NCI-H774 (cell line): ENCODE measurements at regions not wholly inside any gene's neighbourhood (a gene's known extent, or its start where the extent isn't known, plus 50 kb on each side); places are given as distances from the start of the nearest gene placed in this dataset.
"Not testable (repeated sequence)": the region's sequence is repeated elsewhere in the genome, so short reads cannot be mapped to it uniquely, and the experiment has no call there.

ENCODE experiments used
- DNase-seq: peaks from one replicate; lab custom pipeline; 2025; lab: John Stamatoyannopoulos, UW

DNA sequence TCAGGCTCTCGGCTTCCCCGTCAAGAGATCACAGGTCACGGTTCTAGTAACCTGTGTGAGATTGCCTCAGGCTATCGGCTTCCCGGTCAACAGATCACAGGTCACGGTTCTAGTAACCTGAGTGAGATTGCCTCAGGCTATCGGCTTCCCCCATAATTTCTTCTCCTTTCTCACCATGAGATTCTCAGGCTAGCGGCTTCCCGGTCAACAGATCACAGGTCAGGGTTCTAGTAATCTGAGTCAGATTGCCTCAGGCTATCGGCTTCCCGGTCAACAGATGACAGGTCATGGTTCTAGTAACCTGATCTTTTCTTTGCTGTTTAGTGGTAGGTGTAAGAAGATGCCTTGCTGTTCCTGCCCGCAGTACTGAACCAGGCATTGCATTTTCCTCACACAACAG, 418.2 kb upstream of the ZNF717 start:
- DNase-seq = no peak

- DNase-seq = no peak
These were observed 421.0 kb upstream of the ZNF717 start for GRCh38 chr3:76206346-76206745.

GRCh38 chr3:76212679-76213078, 427.3 kb upstream of the ZNF717 start:
- no peak for DNase-seq

DNA sequence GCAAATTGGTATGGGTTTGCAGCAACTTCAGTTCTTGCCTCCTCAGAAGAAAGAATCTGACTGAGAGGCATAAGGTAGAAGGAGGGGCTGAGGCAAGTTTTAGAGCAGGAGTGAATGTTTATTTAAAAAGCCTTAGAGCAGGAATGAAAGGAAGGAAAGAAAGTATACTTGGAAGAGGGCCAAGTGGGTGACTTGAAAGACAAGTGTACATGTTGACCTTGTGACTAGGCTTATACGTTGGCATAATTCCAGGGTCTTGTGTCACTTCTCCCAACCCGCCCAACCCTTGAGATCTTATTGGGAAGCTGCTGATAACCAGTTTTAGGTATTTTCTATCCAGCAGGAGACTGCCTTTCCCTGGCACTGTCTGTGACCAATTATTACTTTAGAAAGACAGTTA, 436.9 kb upstream of the ZNF717 start:
- no peak for DNase-seq

GRCh38 chr3:76231258-76231657, 445.9 kb upstream of the ZNF717 start:
- DNase-seq = no peak

GRCh38 chr3:76242886-76243753, 457.8 kb upstream of the ZNF717 start:
- DNase-seq = no peak

GRCh38 chr3:76245073-76245472, 459.7 kb upstream of the ZNF717 start:
- no peak for DNase-seq

- DNase-seq = no peak
These were observed 460.3 kb upstream of the ZNF717 start for GRCh38 chr3:76245622-76246021.

- DNase-seq = no peak
These were observed 479.1 kb upstream of the ZNF717 start for GRCh38 chr3:76264496-76264895.

GRCh38 chr3:76264911-76265310, 479.6 kb upstream of the ZNF717 start:
- DNase-seq = no peak

DNA sequence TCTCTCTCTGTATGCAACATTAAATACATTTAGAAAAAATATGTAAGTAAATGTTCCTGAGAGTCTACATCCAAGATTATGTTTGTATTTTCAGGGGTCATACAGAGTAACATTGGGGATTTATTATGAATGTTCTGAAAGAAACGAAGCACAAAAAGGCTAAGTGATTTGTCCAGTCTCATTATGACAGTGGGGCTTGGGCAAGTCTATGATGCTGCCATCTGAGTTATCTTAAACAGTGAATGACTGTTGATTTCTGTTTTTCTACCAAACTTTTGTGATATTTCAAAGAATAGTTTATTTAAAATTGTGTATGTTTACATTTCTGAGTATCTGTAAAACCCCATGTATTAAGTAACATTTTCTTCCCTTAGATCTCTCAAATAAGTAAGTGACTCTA, 481.2 kb upstream of the ZNF717 start:
- DNase-seq = no peak

DNA sequence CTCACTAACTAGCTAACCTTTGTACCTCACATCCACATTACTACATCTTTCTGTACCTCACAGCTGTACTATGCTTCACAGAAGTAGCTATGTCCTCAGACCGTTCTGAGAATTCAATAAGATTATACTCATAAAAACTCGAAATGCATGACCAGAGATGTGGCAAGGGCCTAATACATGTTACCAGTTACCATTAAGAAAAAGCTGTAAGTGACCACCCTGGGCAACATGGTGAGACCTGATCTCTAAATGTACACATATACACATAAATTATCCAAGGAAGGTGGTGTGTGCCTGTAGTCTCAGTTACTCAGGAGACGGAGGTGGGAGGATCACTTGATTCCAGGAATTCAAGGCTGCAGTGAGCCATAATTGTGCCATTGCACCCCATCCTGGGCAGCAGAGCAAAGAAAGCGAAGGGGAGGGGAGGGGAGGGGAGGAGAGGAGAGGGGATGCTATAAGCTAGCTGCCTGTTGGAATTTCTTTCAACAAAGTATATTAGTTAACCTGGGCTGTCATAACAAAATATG, 482.6 kb upstream of the ZNF717 start:
- DNase-seq = no peak

DNA sequence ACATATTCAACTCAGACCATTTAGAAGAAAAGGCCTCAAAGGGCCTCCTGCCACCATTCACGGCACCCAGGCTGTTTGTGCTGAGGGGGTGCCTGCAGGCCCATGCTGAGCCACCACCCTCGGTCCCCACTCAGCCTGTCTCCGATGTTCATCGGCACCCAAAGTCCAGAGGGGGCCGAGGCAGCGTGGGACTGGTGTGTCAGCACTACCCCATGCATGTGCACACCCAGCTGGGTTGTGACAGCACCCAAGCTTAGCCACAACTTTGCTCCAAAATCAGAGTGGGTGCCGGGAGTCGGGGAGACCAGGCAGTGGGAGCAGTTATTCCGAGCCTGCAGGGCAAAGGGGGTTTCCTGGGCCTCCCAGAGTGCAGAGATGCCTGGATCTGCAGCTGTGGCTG, 508.5 kb upstream of the ZNF717 start:
- no peak for DNase-seq

- no peak for DNase-seq
These were observed 515.4 kb upstream of the ZNF717 start for GRCh38 chr3:76300746-76301145.

DNA sequence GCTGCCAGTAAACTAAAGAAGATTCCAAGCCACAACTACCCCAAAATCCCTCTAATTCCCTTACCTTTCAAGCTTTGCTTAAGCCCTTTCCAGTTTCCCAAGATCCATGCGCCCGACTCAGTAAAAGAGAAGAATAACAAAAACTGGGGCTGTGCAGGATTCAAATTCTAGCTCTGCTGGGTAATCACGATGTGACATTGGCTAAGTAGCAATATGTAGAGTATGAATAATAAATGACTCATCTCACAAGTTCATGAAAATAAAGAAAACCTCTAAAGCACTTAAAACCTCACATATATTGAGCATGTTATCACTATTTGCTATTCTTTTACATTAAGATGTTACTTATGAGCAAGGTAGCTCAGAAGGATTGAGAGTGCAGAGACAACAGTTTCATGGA, 522.2 kb upstream of the ZNF717 start:
- no peak for DNase-seq

DNA sequence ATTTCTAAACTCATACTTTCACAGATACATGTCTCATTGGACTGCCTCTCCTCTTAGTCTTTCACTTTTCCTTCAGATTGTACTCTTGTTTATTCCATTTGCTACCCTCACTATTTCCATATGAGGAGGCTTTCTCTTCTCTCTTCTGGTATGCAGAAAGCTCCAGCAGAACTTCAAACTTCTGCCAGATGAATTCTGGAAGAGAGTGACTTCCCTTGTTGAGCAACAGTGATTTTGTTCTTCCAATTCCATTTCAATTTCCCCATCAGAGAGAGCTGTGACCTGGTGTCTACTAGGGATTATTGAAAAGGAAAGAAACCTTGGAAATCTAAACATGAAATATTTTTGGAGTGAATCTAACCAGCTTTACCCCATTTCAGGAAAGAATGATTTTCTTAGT, 523.2 kb upstream of the ZNF717 start:
- no peak for DNase-seq

DNA sequence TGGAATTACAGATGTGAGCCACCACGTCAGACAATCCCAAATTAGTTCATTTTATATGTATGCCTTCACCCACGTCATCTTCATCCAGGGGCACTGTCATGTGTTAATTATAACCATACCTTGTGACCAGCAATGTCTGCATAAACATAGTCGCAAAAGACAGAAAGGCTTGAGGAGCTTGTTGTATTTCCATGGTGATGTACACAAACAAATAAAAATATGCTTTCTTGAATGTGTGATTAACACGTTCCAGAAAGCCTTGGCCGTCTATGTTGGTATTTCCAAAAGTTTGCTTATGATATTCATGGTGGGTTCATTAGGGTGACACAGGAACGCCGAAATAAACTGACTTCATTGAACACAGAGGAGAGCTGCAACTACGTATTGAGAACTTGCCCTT, 524.7 kb upstream of the ZNF717 start:
- DNase-seq = no peak

DNA sequence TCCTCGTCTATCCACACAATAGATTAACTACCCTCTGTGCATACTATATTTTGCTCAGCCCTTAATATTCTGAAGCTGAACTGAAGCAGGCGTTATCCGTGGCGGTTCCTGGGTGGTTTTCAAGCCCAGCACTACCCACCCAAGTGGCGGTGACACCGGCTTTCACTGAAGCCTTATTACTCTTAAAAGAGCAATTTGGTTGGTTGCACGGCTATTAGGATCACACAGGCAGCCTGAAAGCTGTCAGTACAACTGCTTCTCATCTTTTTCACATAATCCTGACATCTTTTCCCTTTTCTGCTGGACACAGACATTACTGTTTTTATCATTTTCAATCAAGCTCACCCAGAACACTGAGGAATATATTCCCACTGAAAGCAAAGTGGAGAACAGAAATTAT, 525.3 kb upstream of the ZNF717 start:
- DNase-seq = no peak

GRCh38 chr3:76311941-76312340, 526.6 kb upstream of the ZNF717 start:
- no peak for DNase-seq

DNA sequence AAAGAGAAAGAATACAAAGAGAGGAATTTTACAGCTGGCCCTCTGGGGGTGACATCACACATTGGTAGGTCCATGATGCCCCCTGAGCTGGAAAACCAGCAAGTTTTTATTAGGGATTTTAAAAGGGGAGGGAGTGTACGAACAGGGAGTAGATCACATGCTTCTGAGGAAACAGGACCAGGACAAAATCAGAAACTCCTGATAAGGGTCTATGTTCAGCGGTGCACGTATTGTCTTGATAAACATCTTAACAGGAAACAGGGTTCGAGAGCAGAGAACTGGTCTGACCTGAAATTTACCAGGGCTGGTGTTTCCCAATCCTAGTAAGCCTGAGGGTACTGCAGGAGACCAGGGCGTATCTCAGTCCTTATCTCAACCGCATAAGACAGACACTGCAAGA, 530.6 kb upstream of the ZNF717 start:
- DNase-seq = not testable (repeated sequence)

- no peak for DNase-seq
These were observed 536.3 kb upstream of the ZNF717 start for GRCh38 chr3:76321614-76322013.

- no peak for DNase-seq
These were observed 538.8 kb upstream of the ZNF717 start for GRCh38 chr3:76324101-76324500.

DNA sequence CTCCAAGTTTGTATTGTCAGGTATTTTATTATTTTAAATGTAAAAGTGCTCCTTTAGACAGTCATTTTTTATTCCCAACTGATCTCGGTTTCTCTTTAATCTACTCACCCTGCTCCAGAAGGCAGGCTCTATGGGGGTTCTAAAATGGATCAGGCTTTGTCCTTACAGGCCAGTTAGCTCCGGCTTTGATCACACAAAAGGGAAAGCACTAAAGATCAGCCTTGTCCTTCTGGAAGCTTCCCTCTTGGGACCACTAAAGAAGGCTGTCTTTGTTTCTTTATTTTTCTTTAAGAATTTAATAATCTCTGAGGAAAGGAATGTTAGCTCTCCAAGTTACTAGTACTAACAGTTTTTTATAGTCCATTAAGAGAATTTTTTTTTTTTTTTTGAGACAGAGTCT, 560.5 kb upstream of the ZNF717 start:
- no peak for DNase-seq

DNA sequence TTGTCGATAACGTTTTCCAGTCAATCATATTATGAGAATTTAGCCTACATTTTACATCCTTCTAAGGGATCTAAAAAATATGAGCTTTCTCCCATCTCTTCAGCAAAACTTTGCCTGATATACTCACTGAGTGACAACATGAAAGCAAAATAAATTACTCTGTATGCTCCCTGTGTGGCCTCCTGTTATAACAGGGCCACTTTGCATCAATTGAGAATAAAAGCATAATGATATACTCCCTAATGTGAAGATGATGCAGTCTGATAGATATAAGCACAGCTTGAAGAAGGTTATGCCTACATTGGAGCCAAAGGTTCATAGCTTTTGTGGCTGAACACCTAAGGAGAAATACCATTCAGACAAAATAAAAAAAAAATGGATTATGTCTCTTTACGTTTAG, 561.3 kb upstream of the ZNF717 start:
- no peak for DNase-seq
